ENCODE measurements at regions not wholly inside any gene's neighbourhood (a gene's known extent, or its start where the extent isn't known, plus 50 kb on each side); places are given as distances from the start of the nearest gene placed in this dataset.

DNA sequence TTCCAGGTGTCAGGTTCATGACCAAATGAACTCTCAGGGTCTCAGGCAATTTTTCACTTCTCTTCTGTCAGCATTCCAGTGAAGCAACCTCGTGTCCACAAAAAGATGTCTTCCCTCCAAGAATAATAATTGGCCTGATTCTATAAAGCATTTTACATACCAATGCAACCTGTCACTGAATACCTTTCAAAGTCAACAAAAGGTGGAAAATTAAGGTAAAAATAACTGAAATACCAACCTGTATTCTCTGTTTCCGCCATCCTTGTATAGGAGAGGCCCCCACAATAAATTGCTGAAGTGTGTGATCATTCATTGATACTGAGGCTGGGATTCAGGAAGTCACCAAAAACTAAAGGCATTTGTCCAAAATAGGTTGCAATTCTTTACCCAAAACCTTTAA lies 77.4 kb upstream of the TMEM45B start:
- Histone ChIP-seq H2BK120ac (ENCODE audit: low read depth, low read length) (no peak overlapping the region), H4K91ac (ENCODE audit: insufficient read depth, low read depth, low read length) (no peak overlapping the region), H3K23ac (ENCODE audit: low read depth, low read length) (no peak overlapping the region), H4K8ac (ENCODE audit: low read depth in 2 of 2, low read length in 2 of 2) (no peak overlapping the region), H3K9me1 (ENCODE audit: insufficient read depth, low read length) (no peaks in the 10 kb centered on the region), H3K56ac (ENCODE audit: extremely low read depth, insufficient read depth, low read length) (no peak overlapping the region), H3K27ac (ENCODE audit: insufficient read depth, low read length) (no peak overlapping the region), H4K20me1 (ENCODE audit: insufficient read depth, low read length) (no peaks in the 10 kb centered on the region), H2AFZ (replicated peaks; ENCODE audit: low read length, poor library complexity) (no peak overlapping the region), H3K79me1 (ENCODE audit: low read depth in 1 of 2, low read length in 2 of 2) (no peaks in the 10 kb centered on the region), H3K27me3 (ENCODE audit: control insufficient read depth, insufficient read depth, low read length) (peaks cover 2% of the 10 kb centered on the region), H3K4ac (ENCODE audit: low read depth, low read length) (no peak overlapping the region), H2BK15ac (ENCODE audit: low read depth, low read length) (no peak overlapping the region), H3K4me2 (ENCODE audit: low read depth, low read length) (no peak overlapping the region), H4K5ac (ENCODE audit: low read depth, low read length) (no peak overlapping the region), H3K4me1 (ENCODE audit: control insufficient read depth, insufficient read depth, low read length) (no peaks in the 10 kb centered on the region), H3K4me3 (ENCODE audit: insufficient read depth, low read depth, low read length) (no peak overlapping the region), H2AK9ac (replicated peaks; ENCODE audit: low read depth, low read length, poor library complexity) (no peak overlapping the region), H2BK5ac (ENCODE audit: low read depth, low read length, poor library complexity, severe bottlenecking) (no peak overlapping the region), H3K14ac (replicated peaks; ENCODE audit: low read depth, low read length) (no peak overlapping the region), H3K9me3 (ENCODE audit: control insufficient read depth, insufficient read depth, low read length) (no peaks in the 10 kb centered on the region), H2BK20ac (ENCODE audit: low read depth, low read length) (no peak overlapping the region), H3K9ac (ENCODE audit: low read depth, low read length) (no peak overlapping the region), H2AK5ac (ENCODE audit: low read depth, low read length) (no peak overlapping the region), H3K36me3 (ENCODE audit: control insufficient read depth, insufficient read depth, low read length) (no peaks in the 10 kb centered on the region), H3K18ac (ENCODE audit: low read depth, low read length) (no peak overlapping the region)
- TF ChIP-seq MXI1 (IDR thresholded peaks at IDR 0.05; ENCODE audit: borderline replicate concordance, low read depth, low read length) (no peak), RAD21 (IDR thresholded peaks at IDR 0.05; ENCODE audit: low read length) (no peak), RCOR1 (IDR thresholded peaks at IDR 0.05; ENCODE audit: insufficient replicate concordance, low read length) (no peak), MAZ (IDR thresholded peaks at IDR 0.05; ENCODE audit: borderline replicate concordance, low read depth, low read length) (no peak), FOS (IDR thresholded peaks at IDR 0.05; ENCODE audit: low read depth, low read length) (no peak), POLR2A (IDR thresholded peaks at IDR 0.05; ENCODE audit: low read depth, low read length) (no peak), CHD1 (IDR thresholded peaks at IDR 0.05; ENCODE audit: low read depth, low read length) (no peak), NFE2L2 (IDR thresholded peaks at IDR 0.05; ENCODE audit: low read depth, low read length) (no peak), RFX5 (IDR thresholded peaks at IDR 0.05; ENCODE audit: low read depth, low read length) (no peak), BHLHE40 (IDR thresholded peaks at IDR 0.05; ENCODE audit: low read depth, low read length) (no peak), MAFK (IDR thresholded peaks at IDR 0.05; ENCODE audit: low read depth, low read length) (no peak), CEBPB (IDR thresholded peaks at IDR 0.05; ENCODE audit: low read depth, low read length) (no peak), SMC3 (IDR thresholded peaks at IDR 0.05; ENCODE audit: low read depth, low read length) (no peak)
- TF ChIP-seq, protein P1, sequence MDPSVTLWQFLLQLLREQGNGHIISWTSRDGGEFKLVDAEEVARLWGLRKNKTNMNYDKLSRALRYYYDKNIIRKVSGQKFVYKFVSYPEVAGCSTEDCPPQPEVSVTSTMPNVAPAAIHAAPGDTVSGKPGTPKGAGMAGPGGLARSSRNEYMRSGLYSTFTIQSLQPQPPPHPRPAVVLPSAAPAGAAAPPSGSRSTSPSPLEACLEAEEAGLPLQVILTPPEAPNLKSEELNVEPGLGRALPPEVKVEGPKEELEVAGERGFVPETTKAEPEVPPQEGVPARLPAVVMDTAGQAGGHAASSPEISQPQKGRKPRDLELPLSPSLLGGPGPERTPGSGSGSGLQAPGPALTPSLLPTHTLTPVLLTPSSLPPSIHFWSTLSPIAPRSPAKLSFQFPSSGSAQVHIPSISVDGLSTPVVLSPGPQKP (IDR thresholded peaks at IDR 0.05; ENCODE audit: borderline replicate concordance, low read depth, low read length): no peak
- TF ChIP-seq, protein P2, sequence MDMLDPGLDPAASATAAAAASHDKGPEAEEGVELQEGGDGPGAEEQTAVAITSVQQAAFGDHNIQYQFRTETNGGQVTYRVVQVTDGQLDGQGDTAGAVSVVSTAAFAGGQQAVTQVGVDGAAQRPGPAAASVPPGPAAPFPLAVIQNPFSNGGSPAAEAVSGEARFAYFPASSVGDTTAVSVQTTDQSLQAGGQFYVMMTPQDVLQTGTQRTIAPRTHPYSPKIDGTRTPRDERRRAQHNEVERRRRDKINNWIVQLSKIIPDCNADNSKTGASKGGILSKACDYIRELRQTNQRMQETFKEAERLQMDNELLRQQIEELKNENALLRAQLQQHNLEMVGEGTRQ (IDR thresholded peaks at IDR 0.05; ENCODE audit: low read depth, low read length): no peak
- TF ChIP-seq, protein P3, sequence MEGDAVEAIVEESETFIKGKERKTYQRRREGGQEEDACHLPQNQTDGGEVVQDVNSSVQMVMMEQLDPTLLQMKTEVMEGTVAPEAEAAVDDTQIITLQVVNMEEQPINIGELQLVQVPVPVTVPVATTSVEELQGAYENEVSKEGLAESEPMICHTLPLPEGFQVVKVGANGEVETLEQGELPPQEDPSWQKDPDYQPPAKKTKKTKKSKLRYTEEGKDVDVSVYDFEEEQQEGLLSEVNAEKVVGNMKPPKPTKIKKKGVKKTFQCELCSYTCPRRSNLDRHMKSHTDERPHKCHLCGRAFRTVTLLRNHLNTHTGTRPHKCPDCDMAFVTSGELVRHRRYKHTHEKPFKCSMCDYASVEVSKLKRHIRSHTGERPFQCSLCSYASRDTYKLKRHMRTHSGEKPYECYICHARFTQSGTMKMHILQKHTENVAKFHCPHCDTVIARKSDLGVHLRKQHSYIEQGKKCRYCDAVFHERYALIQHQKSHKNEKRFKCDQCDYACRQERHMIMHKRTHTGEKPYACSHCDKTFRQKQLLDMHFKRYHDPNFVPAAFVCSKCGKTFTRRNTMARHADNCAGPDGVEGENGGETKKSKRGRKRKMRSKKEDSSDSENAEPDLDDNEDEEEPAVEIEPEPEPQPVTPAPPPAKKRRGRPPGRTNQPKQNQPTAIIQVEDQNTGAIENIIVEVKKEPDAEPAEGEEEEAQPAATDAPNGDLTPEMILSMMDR (conservative IDR thresholded peaks at IDR 0.05; ENCODE audit: low read depth, low read length): no peak
- WGBS, 2 experiments (ENCODE audit: extremely low coverage in 2 of 2, insufficient read length in 1 of 2): no CpG with 5 or more reads among the region's 2 CpGs
- POLR2A ChIA-PET (ENCODE audit: unreplicated experiment): no interaction called here
- CTCF ChIA-PET: interaction anchor here (0.8 kb wide), 1 partner anchor 12 kb away, joined by 3 read pairs; no protein-coding TSS in a partner anchor
- no TSS peak for BruUV-seq (replicated peaks)
- intact Hi-C loops (cut with micrococcal nuclease): no loop called here
- ATAC-seq (ENCODE audit: low read depth) (no peak), DNase-seq (no peak)
- in situ Hi-C loops (cut with MboI; ENCODE audit: low sequenced_read_pairs): loop anchor here (25.0 kb wide), 1 partner anchor 626 kb away; no protein-coding TSS in a partner anchor
- dilution Hi-C loops (cut with HindIII; ENCODE audit: low sequenced_read_pairs, unreplicated experiment): no loop called here

Measured in IMR-90 (cell line).